Gastrocnemius medialis (tissue), 4 donors: ENCODE measurements at regions not wholly inside any gene's neighbourhood (a gene's known extent, or its start where the extent isn't known, plus 50 kb on each side); places are given as distances from the start of the nearest gene placed in this dataset.

Experiments
- POLR2A ChIP-seq, 2 donors: fragments of 450-650 bp; IDR thresholded peaks; one replicate each; pipeline ENCODE4 v1.6.1; 2017; ENCODE audit warnings: antibody characterized with exemption in 2 of 2, mild to moderate bottlenecking in 2 of 2, moderate library complexity in 2 of 2
- TF ChIP-seq, protein P1 (sequence below), 5 experiments: fragments of 450-650 bp in 3 of 5; fragments of 200-600 bp in 2 of 5; sonication (generic) in 2 of 5; IDR thresholded peaks in 4 of 5; conservative IDR thresholded peaks in 1 of 5; 1 replicate in 4 of 5; 2 replicates in 1 of 5; pipeline ENCODE4 v1.5.1; 2016 to 2019; ENCODE audit warnings: antibody characterized with exemption in 5 of 5, mild to moderate bottlenecking in 3 of 5, moderate library complexity in 3 of 5

- TF ChIP-seq, protein P1, sequence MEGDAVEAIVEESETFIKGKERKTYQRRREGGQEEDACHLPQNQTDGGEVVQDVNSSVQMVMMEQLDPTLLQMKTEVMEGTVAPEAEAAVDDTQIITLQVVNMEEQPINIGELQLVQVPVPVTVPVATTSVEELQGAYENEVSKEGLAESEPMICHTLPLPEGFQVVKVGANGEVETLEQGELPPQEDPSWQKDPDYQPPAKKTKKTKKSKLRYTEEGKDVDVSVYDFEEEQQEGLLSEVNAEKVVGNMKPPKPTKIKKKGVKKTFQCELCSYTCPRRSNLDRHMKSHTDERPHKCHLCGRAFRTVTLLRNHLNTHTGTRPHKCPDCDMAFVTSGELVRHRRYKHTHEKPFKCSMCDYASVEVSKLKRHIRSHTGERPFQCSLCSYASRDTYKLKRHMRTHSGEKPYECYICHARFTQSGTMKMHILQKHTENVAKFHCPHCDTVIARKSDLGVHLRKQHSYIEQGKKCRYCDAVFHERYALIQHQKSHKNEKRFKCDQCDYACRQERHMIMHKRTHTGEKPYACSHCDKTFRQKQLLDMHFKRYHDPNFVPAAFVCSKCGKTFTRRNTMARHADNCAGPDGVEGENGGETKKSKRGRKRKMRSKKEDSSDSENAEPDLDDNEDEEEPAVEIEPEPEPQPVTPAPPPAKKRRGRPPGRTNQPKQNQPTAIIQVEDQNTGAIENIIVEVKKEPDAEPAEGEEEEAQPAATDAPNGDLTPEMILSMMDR (IDR thresholded peaks at IDR 0.05 in 4 of 5, conservative IDR thresholded peaks at IDR 0.05 in 1 of 5): no peak
- TF ChIP-seq POLR2A (IDR thresholded peaks at IDR 0.05): no peak
These were observed 360.8 kb downstream of the EPM2A start for GRCh38 chr6:145374570-145374969.
